ENCODE measurements at regions not wholly inside any gene's neighbourhood (a gene's known extent, or its start where the extent isn't known, plus 50 kb on each side); places are given as distances from the start of the nearest gene placed in this dataset.

GRCh38 chr2:76050196-76050595 is 339.5 kb upstream of the GCFC2 start:
- TF ChIP-seq CTCF (IDR thresholded peaks at IDR 0.05) (no peak), POLR2A (IDR thresholded peaks at IDR 0.05) (no peak)
